ENCODE measurements at regions not wholly inside any gene's neighbourhood (a gene's known extent, or its start where the extent isn't known, plus 50 kb on each side); places are given as distances from the start of the nearest gene placed in this dataset.

DNA sequence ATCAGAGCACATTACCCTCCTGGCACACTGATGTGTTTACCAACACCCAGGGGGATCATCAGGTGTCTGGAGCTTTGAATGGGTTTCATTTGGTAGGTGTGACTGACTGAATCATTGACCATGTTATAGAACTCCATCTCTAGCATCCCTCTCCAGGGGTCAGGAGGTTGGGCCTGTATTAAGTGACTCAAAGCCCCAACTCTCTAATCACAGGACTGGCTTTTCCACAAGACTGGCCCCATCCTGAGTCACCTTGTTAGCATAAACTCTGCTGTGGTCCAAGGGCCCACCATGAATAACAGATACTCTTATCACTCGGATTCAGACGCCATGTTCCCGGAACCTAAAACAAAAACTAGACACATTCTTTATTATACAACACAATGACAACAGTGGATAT is 125.9 kb upstream of the NDUFV2 start:
- Histone ChIP-seq H4K91ac (replicated peaks; ENCODE audit: insufficient read length, low read length) (peak overlapping the region; percentile 87), H3K56ac (replicated peaks; ENCODE audit: insufficient read length, low read depth, low read length) (no peak overlapping the region), H4K5ac (ENCODE audit: insufficient read length, low read depth, low read length) (no peak overlapping the region), H2BK20ac (ENCODE audit: low read length) (no peak overlapping the region), H4K8ac (ENCODE audit: extremely low read depth, insufficient read depth, low read length) (no peak overlapping the region), H3K27ac (ENCODE audit: low read depth, low read length) (no peak overlapping the region), H3K18ac (ENCODE audit: extremely low read depth, low read length) (no peak overlapping the region; the same call in 1 of the 2 replicates), H3K4me1 (replicated peaks in 1 of 4; ENCODE audit: control insufficient read depth in 3 of 4, insufficient read depth in 4 of 4, low read length in 3 of 4) (peaks cover 2 to 17% (median 14%) of the 10 kb centered on the region in 4 experiments), H2BK5ac (ENCODE audit: low read depth, low read length) (no peak overlapping the region), H3K9me3 (ENCODE audit: insufficient read depth in 2 of 2, low read depth in 1 of 2, low read length in 1 of 2) (no peaks in the 10 kb centered on the region), H2AK5ac (ENCODE audit: low read depth, low read length) (no peak overlapping the region), H3K79me2 (ENCODE audit: control insufficient read depth in 1 of 2, insufficient read depth in 2 of 2, low read length in 2 of 2) (no peaks in the 10 kb centered on the region), H3K4me3 (ENCODE audit: extremely low read depth in 1 of 4, insufficient read depth in 2 of 4, low read depth in 3 of 4, low read length in 4 of 4) (no peak overlapping the region), H3K79me1 (ENCODE audit: low read depth, low read length) (no peaks in the 10 kb centered on the region), H2BK15ac (ENCODE audit: low read length) (no peak overlapping the region), H2BK12ac (ENCODE audit: low read depth, low read length) (0 out of 2 replicates have a peak overlapping the region, but pooled peaks have one; percentile 40), H3K27me3 (replicated peaks in 1 of 4; ENCODE audit: control insufficient read depth in 3 of 4, extremely low read depth in 1 of 4, insufficient read depth in 3 of 4, low read length in 3 of 4) (no peaks in the 10 kb centered on the region), H2BK120ac (replicated peaks; ENCODE audit: low read depth, low read length) (peak overlapping the region; percentile 2), H3K4me2 (ENCODE audit: insufficient read depth in 1 of 2, low read depth in 2 of 2, low read length in 2 of 2) (no peak overlapping the region), H3K4ac (replicated peaks; ENCODE audit: insufficient read length, low read depth, low read length) (peak overlapping the region; percentile 1), H3K36me3 (ENCODE audit: control insufficient read depth in 2 of 4, insufficient read depth in 4 of 4, low read length in 3 of 4) (no peaks in the 10 kb centered on the region), H4K20me1 (replicated peaks in 1 of 2; ENCODE audit: control insufficient read depth in 1 of 2, insufficient read depth in 2 of 2, low read length in 2 of 2) (no peaks in the 10 kb centered on the region), H3K14ac (ENCODE audit: insufficient read length) (no peak overlapping the region), H3K23ac (ENCODE audit: insufficient read length) (no peak overlapping the region), H2AFZ (ENCODE audit: low read length) (no peak overlapping the region), H3K23me2 (ENCODE audit: low read depth, low read length) (no peaks in the 10 kb centered on the region; the same call in 1 of the 2 replicates), H3K9ac (replicated peaks in 1 of 4; ENCODE audit: extremely low read depth in 1 of 4, low read depth in 3 of 4, low read length in 3 of 4) (no peak overlapping the region)
- 81% methylated on average over 3 of the region's 3 CpGs; no CpG with 5 or more reads in 1 of the 2 experiments for WGBS, 2 experiments (ENCODE audit: extremely low coverage in 1 of 2, insufficient coverage in 1 of 2, insufficient read length in 1 of 2, insufficient replicate concordance in 2 of 2, low coverage in 1 of 2, low lambda C conversion rate in 2 of 2, missing lambda C conversion rate in 1 of 2)
- POLR2A ChIA-PET (ENCODE audit: partially characterized antibody) = no interaction called here
- DNase-seq (ENCODE audit: low read depth in 1 of 2, low spot score in 2 of 2) (no peak), FAIRE-seq (no peak)
- CTCF ChIA-PET (ENCODE audit: partially characterized antibody) = interaction anchor here (0.6 kb wide), 1 partner anchor 322 kb away, joined by 3 read pairs; no protein-coding TSS in a partner anchor
- no peak for TF ChIP-seq CHD2 (IDR thresholded peaks at IDR 0.05; ENCODE audit: low read length)
- TF ChIP-seq EGR1 (IDR thresholded peaks at IDR 0.05; ENCODE audit: borderline replicate concordance, low read depth, low read length) = no peak
- TF ChIP-seq TAF7 (optimal IDR thresholded peaks at IDR 0.05; ENCODE audit: borderline replicate concordance, low read depth, low read length) = no peak
- TF ChIP-seq SIX5 (IDR thresholded peaks at IDR 0.05; ENCODE audit: low read depth, low read length) = no peak
- TF ChIP-seq SIRT6 (IDR thresholded peaks at IDR 0.05; ENCODE audit: low read length) = no peak
- TF ChIP-seq BCL11A (IDR thresholded peaks at IDR 0.05; ENCODE audit: low read depth in 2 of 2, low read length in 2 of 2) = no peak
- TF ChIP-seq CHD1 (IDR thresholded peaks at IDR 0.05; ENCODE audit: low read depth, low read length) = no peak
- TF ChIP-seq RNF2 (IDR thresholded peaks at IDR 0.05; ENCODE audit: borderline replicate concordance, low read depth, low read length, missing control alignments, poor library complexity, severe bottlenecking) = no peak
- no peak for TF ChIP-seq TAF1 (IDR thresholded peaks at IDR 0.05; ENCODE audit: low read depth, low read length)
- TF ChIP-seq HDAC2 (IDR thresholded peaks at IDR 0.05; ENCODE audit: borderline replicate concordance in 1 of 2, low read depth in 2 of 2, low read length in 2 of 2) = no peak
- TF ChIP-seq RBBP5 (IDR thresholded peaks at IDR 0.05; ENCODE audit: borderline replicate concordance, low read depth, low read length) = no peak

All from H1 (cell line).